IMR-90 (cell line): ENCODE measurements at regions not wholly inside any gene's neighbourhood (a gene's known extent, or its start where the extent isn't known, plus 50 kb on each side); places are given as distances from the start of the nearest gene placed in this dataset.

ENCODE experiments used
- ATAC-seq: fragments of 200-7000 bp; cut with Tn5 transposase; 2 replicates; pipeline ENCODE4 v1.9.1; 2020; ENCODE audit warnings: low read depth, mild to moderate bottlenecking, moderate library complexity
- BruUV-seq: library from RNA; stranded (reverse); fragments of 400-500 nt; replicated peaks from 2 replicates; lab custom pipeline; 2021; lab: Mats Ljungman, UMichigan
- CTCF ChIA-PET: fragments of 300-600 bp; formaldehyde crosslinking; extraction: SDS; loops from one replicate; lab custom pipeline; 2021; ENCODE audit warnings: antibody characterized with exemption; lab: Yijun Ruan, JAX
- POLR2A ChIA-PET: fragments of 300-600 bp; sonication (Branson Sonifier 250); formaldehyde crosslinking; loops from one replicate; lab custom pipeline; 2022; ENCODE audit warnings: antibody characterized with exemption; ENCODE audit not compliant: unreplicated experiment; lab: Charles Lee
- DNase-seq: peaks from one replicate; pipeline ENCODE4 v3.0.0; 2013
- H2AFZ ChIP-seq: replicated peaks from 2 replicates; pipeline ENCODE3; 2013; ENCODE audit warnings: low read length, mild to moderate bottlenecking; ENCODE audit not compliant: poor library complexity
- H2AK5ac ChIP-seq: 2 replicates; pipeline ENCODE4 v1.6.1; 2013; ENCODE audit warnings: low read depth, low read length, inconsistent platforms
- H2AK9ac ChIP-seq: replicated peaks from 2 replicates; pipeline ENCODE3; 2013; ENCODE audit warnings: mild to moderate bottlenecking, low read depth, low read length, moderate library complexity; ENCODE audit not compliant: poor library complexity
- H2BK120ac ChIP-seq: 2 replicates; pipeline ENCODE4 v1.6.1; 2013; ENCODE audit warnings: low read depth, low read length, inconsistent platforms
- H2BK15ac ChIP-seq: 3 replicates; pipeline ENCODE4 v1.6.1; 2013; ENCODE audit warnings: low read depth, low read length, inconsistent platforms
- H2BK20ac ChIP-seq: 2 replicates; pipeline ENCODE4 v1.6.1; 2013; ENCODE audit warnings: low read depth, mild to moderate bottlenecking, inconsistent platforms, low read length, moderate library complexity
- H2BK5ac ChIP-seq: 2 replicates; pipeline ENCODE4 v1.6.1; 2013; ENCODE audit warnings: mild to moderate bottlenecking, low read depth, low read length, inconsistent platforms; ENCODE audit not compliant: poor library complexity, severe bottlenecking
- H3K14ac ChIP-seq: replicated peaks from 2 replicates; pipeline ENCODE4 v1.6.1; 2013; ENCODE audit warnings: low read depth, low read length, inconsistent platforms
- H3K18ac ChIP-seq: 2 replicates; pipeline ENCODE4 v1.6.1; 2013; ENCODE audit warnings: low read depth, low read length, control low read depth
- H3K23ac ChIP-seq: 2 replicates; pipeline ENCODE4 v1.6.1; 2013; ENCODE audit warnings: low read depth, low read length, inconsistent platforms
- H3K27ac ChIP-seq: 2 replicates; pipeline ENCODE4 v1.5.1; 2013; ENCODE audit warnings: mild to moderate bottlenecking, control low read depth, low read length; ENCODE audit not compliant: insufficient read depth
- H3K27me3 ChIP-seq: 2 replicates; pipeline ENCODE4 v1.6.1; 2013; ENCODE audit warnings: low read length; ENCODE audit not compliant: control insufficient read depth, insufficient read depth
- H3K36me3 ChIP-seq: 2 replicates; pipeline ENCODE4 v1.6.1; 2013; ENCODE audit warnings: low read length, mixed read lengths; ENCODE audit not compliant: control insufficient read depth, insufficient read depth
- H3K4ac ChIP-seq: 2 replicates; pipeline ENCODE4 v1.6.1; 2013; ENCODE audit warnings: low read depth, low read length, inconsistent platforms
- H3K4me1 ChIP-seq: 2 replicates; pipeline ENCODE4 v1.6.1; 2013; ENCODE audit warnings: low read length, mixed read lengths; ENCODE audit not compliant: control insufficient read depth, insufficient read depth
- H3K4me2 ChIP-seq: 2 replicates; pipeline ENCODE4 v1.6.1; 2013; ENCODE audit warnings: low read depth, mild to moderate bottlenecking, control low read depth, low read length, moderate library complexity
- H3K4me3 ChIP-seq: 2 replicates; pipeline ENCODE4 v1.5.1; 2013; ENCODE audit warnings: low read depth, mild to moderate bottlenecking, control low read depth, low read length, moderate library complexity; ENCODE audit not compliant: insufficient read depth
- H3K56ac ChIP-seq: 2 replicates; pipeline ENCODE4 v1.6.1; 2013; ENCODE audit warnings: low read length, inconsistent platforms; ENCODE audit not compliant: insufficient read depth; ENCODE audit errors: extremely low read depth
- H3K79me1 ChIP-seq, 2 experiments: 2 replicates each; pipeline ENCODE4 v1.6.1; 2013; ENCODE audit warnings: low read length in 2 of 2, inconsistent platforms in 1 of 2, low read depth in 1 of 2
- H3K9ac ChIP-seq: 2 replicates; pipeline ENCODE4 v1.6.1; 2013; ENCODE audit warnings: low read depth, low read length, control low read depth
- H3K9me1 ChIP-seq: 2 replicates; pipeline ENCODE4 v1.6.1; 2013; ENCODE audit warnings: low read length, inconsistent platforms; ENCODE audit not compliant: insufficient read depth
- H3K9me3 ChIP-seq: 2 replicates; pipeline ENCODE4 v1.6.1; 2013; ENCODE audit warnings: low read length; ENCODE audit not compliant: control insufficient read depth, insufficient read depth
- H4K20me1 ChIP-seq: 2 replicates; pipeline ENCODE4 v1.6.1; 2013; ENCODE audit warnings: low read length, inconsistent platforms; ENCODE audit not compliant: insufficient read depth
- H4K5ac ChIP-seq: 2 replicates; pipeline ENCODE4 v1.6.1; 2013; ENCODE audit warnings: mild to moderate bottlenecking, low read depth, low read length, control low read depth
- H4K8ac ChIP-seq, 2 experiments: 2 replicates each; pipeline ENCODE4 v1.6.1; 2013; ENCODE audit warnings: low read depth in 2 of 2, low read length in 2 of 2, control low read depth in 1 of 2, inconsistent platforms in 1 of 2
- H4K91ac ChIP-seq: 2 replicates; pipeline ENCODE4 v1.6.1; 2013; ENCODE audit warnings: low read depth, low read length, inconsistent platforms; ENCODE audit not compliant: insufficient read depth
- CHD1 ChIP-seq: IDR thresholded peaks from 2 replicates; pipeline ENCODE4 v1.6.1; 2012; ENCODE audit warnings: low read depth, low read length, improper control_type of control experiment
- MAZ ChIP-seq: IDR thresholded peaks from 2 replicates; pipeline ENCODE4 v1.6.1; 2012; ENCODE audit warnings: low read depth, mild to moderate bottlenecking, low read length, improper control_type of control experiment, moderate library complexity, borderline replicate concordance
- NFE2L2 ChIP-seq: fragments of 150-350 bp; IDR thresholded peaks from 2 replicates; pipeline ENCODE4 v1.6.1; 2016; ENCODE audit warnings: low read depth, mild to moderate bottlenecking, low read length
- WGBS, 2 experiments: methylation state at CpG; one replicate each; pipeline versions ENCODE4 v1.1.5 to v1.1.7; 2013; ENCODE audit warnings: missing lambda C conversion rate in 2 of 2; ENCODE audit not compliant: insufficient read length in 1 of 2; ENCODE audit errors: extremely low coverage in 2 of 2; 5-methylcytosine and 5-hydroxymethylcytosine counted together
- dilution Hi-C: fragments of 300-500 bp; cut with HindIII; formaldehyde crosslinking; loops from one replicate; pipeline ENCODE4 v1.14.3; 2018; ENCODE audit warnings: low sequenced_read_pairs; ENCODE audit not compliant: unreplicated experiment
- in situ Hi-C: fragments of 300-500 bp; cut with MboI; formaldehyde crosslinking; loops from 3 replicates; pipeline ENCODE4 v1.14.3; 2019; ENCODE audit warnings: low sequenced_read_pairs, inconsistent platforms, mixed read lengths
- intact Hi-C: fragments of 100-400 bp; cut with micrococcal nuclease; formaldehyde crosslinking; loops from 2 replicates; pipeline ENCODE4 v1.10.0; 2022

GRCh38 chr20:24350923-24351368 is 118.5 kb upstream of the SYNDIG1 start:
- Histone ChIP-seq H3K36me3 (no peaks in the 10 kb centered on the region), H3K9ac (no peak overlapping the region), H3K79me1 (no peaks in the 10 kb centered on the region), H3K4me1 (no peaks in the 10 kb centered on the region), H2BK120ac (no peak overlapping the region), H3K23ac (no peak overlapping the region), H2BK5ac (no peak overlapping the region), H2AK5ac (no peak overlapping the region), H3K27me3 (no peaks in the 10 kb centered on the region), H4K5ac (no peak overlapping the region), H3K27ac (no peak overlapping the region), H4K20me1 (no peaks in the 10 kb centered on the region), H4K8ac (no peak overlapping the region), H3K4me3 (no peak overlapping the region), H2AFZ (peak overlapping the region; percentile 37), H3K4ac (no peak overlapping the region), H3K9me3 (no peaks in the 10 kb centered on the region), H2AK9ac (no peak overlapping the region), H2BK15ac (no peak overlapping the region), H4K91ac (no peak overlapping the region), H3K14ac (no peak overlapping the region), H3K4me2 (no peak overlapping the region), H2BK20ac (no peak overlapping the region), H3K18ac (no peak overlapping the region), H3K56ac (no peak overlapping the region), H3K9me1 (no peaks in the 10 kb centered on the region)
- in situ Hi-C loops = no loop called here
- intact Hi-C loops = no loop called here
- DNase-seq (no peak), ATAC-seq (no peak)
- no TSS peak for BruUV-seq
- TF ChIP-seq MAZ (no peak), NFE2L2 (no peak), CHD1 (no peak)
- no CpG with 5 or more reads among the region's 7 CpGs for WGBS, 2 experiments
- dilution Hi-C loops = no loop called here
- ChIA-PET POLR2A (no interaction called here), CTCF (no interaction called here)
